Activated naive CD4-positive, alpha-beta T cell treated with Interleukin-2 at 50 U/mL for 16 hours (primary cell): ENCODE measurements at regions not wholly inside any gene's neighbourhood (a gene's known extent, or its start where the extent isn't known, plus 50 kb on each side); places are given as distances from the start of the nearest gene placed in this dataset.
"Not testable (repeated sequence)": the region's sequence is repeated elsewhere in the genome, so short reads cannot be mapped to it uniquely, and the experiment has no call there.

Source experiments
- DNase-seq: peaks from one replicate; pipeline ENCODE4 v3.0.0-alpha.2; 2020

- no peak for DNase-seq
Measured at GRCh38 chr1:229710746-229711145, 84.7 kb downstream of the URB2 start.

- DNase-seq, result no peak
Measured at GRCh38 chr1:229714306-229714705, 88.3 kb downstream of the URB2 start.

- peak; percentile 62 for DNase-seq
Measured at GRCh38 chr1:229714964-229715603, 89.0 kb downstream of the URB2 start.

- no peak for DNase-seq
Measured at GRCh38 chr1:229716069-229716468, 90.0 kb downstream of the URB2 start.

GRCh38 chr1:229716704-229717103, 90.7 kb downstream of the URB2 start:
- no peak for DNase-seq

DNA sequence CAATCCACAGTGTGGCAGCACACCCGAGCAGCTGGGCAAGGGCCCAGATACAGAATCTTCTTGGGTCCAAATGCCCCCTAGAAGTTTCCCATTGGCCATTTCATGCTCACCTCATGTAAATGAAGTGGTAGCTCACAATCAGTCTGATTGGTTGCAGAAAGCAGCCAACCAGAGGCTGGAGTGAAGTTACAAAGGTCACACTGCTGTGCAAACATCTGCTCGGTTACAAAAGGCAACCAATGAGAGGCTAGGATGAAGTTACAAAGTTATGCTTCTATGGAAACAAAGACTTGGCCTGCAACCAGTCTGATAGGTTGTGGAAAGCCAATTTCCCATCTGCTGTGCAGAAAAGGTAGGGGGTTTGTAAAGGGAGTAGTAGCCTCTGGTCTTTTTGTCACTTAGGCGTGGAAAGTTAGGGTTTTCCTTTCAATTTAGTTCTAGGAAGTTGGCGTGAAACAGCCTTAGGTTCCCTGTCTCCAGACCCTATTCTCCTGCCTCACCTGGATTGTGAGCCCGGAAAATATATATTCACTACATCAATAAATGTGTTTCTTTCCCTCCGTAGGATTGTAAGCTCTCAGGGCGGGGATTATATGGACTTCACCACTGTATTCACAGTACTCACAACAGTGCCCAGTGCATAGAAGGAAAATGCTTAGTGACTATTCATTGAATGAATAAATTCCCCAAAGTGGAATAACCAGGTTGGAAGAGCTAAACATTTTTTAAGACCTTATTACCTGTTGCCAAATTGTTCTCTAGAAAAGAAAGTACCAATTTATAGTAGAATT, 91.9 kb downstream of the URB2 start:
- no peak for DNase-seq

DNA sequence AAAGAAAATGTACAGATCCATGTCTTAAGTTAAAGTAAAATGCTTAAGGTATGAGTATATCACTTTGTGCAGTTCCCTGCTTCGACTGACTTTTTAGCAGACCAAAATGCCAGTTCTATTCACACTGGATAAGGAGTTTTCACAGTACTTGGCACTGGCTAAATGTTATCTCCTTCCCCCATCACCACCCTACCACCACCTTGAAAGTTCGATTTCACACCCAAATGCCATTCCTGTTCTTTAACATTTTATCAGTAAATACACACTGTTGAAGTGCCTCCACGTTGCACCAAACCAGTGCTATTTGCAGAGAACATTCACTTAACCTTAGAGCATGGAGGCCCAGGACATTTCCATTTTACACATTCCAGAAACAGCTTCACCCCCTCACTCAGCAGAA, 100.0 kb downstream of the URB2 start:
- DNase-seq, result no peak

DNA sequence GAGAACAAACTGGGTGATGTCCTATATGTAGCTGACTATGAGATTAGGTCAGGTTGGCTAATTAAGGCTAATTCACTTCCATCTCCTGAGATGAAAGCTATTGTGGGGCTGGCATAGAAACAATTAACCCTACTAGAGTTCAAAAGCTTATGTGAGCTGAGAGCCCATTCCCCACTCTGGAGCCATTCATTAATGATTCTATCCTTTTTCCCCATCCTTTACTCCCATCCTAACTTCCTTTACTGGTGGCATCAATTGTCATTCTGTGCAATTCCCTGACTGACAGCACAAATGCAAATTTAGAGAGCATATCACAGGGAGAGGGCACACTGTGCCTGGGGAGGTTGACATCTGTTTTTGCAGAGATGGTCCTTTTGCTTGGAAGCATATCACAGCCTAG, 103.9 kb downstream of the URB2 start:
- no peak for DNase-seq

DNA sequence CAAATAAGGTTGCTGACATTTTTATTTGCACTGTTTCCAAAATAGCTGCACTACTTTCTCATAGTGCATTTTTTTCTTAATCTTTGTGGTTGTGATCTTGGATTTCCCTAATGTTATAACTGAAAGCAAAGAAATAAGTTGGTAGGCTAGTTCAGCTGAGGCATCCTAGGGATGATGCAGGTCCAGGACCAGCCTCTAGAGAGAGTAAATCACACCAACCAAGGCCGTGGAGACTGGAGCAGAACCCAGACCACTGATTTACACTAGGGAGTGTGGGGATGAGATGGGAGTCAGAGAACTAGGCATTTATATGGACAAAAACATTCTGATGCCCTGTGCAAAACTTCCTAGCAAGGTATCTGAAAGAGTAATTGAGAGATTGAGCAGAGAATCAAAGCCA, 104.5 kb downstream of the URB2 start:
- DNase-seq, result no peak

GRCh38 chr1:229732061-229732460, 106.0 kb downstream of the URB2 start:
- DNase-seq, result no peak

GRCh38 chr1:229736376-229736775, 110.3 kb downstream of the URB2 start:
- no peak for DNase-seq

DNA sequence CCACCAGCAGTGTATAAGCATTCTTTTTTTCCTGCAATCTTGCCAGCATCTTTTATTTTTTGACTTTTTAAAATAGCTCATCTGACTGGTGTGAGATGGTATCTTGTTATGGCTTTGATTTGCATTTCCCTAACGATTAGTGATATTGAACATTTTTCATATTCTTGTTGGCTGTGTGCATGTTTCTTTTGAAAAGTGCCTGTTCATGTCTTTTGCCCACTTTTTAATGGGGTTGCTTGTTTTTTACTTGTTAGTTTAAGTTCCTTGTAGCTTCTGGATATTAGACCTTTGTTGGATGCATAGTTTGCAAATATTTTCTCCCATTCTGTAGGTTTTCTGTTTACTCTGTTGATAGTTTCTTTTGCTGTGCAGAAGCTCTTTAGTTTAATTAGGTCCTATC, 116.6 kb downstream of the URB2 start:
- not testable (repeated sequence) for DNase-seq

DNA sequence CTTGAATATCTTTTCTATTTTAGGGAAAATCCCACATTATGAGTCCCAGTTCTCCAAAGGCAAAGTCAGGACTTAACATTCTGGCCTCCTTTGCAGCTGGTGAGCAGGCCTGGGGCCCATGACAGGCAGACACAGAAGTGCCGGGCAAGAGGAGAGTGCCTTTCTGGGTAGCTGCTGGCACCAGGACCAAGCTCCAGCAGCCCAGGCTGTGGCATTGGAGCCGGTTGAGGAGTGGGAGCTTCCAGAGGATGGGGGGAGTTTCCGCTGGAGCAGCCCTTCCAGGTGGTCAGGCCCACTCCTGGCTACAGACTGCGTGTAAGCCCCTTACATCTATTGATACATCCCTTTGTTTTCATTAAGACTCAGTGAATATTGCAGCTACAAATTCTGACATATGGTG, 123.9 kb downstream of the URB2 start:
- no peak for DNase-seq

- no peak for DNase-seq
Measured at GRCh38 chr1:229751610-229752009, 125.6 kb downstream of the URB2 start.

DNA sequence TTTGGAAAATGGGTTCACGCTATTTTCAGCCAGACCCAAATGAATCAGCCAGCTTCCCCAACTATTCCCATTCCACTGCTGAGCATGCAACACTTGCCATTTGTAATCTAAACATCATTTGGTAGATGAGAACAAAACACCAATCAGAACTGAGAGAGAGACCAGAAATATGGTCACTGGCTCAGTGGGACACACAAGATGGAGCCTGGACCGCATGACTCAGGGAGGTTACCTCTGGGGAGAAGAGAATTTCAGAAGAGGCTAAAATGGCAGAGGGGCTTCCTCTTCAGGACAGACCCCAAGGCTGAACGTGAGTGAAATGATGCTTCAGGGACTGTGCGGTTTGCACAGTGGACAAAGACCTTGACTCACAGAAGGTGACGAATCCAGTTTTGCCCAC, 126.6 kb downstream of the URB2 start:
- DNase-seq, result no peak

- no peak for DNase-seq
Measured at GRCh38 chr1:229753764-229754551, 127.9 kb downstream of the URB2 start.

GRCh38 chr1:229756666-229757065, 130.6 kb downstream of the URB2 start:
- no peak for DNase-seq

DNA sequence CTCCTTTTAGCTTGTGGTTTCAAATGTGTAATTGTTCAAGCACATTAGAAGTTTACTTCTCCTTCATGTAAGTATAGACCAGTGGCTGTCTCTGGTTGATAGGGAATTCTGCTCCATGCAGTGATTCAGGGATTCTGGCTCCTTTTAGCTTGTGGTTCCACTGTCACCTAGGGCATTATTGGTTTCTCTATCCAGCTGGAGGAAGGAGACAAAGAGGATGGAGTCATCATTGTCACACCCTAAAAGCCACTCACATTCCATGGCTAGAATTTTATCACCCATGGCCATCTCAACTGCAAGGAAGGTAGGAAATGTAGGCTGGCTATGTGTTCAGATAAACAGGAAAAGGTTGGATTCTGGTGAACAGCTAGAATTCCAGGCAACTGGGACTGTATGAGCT, 131.2 kb downstream of the URB2 start:
- no peak for DNase-seq

DNA sequence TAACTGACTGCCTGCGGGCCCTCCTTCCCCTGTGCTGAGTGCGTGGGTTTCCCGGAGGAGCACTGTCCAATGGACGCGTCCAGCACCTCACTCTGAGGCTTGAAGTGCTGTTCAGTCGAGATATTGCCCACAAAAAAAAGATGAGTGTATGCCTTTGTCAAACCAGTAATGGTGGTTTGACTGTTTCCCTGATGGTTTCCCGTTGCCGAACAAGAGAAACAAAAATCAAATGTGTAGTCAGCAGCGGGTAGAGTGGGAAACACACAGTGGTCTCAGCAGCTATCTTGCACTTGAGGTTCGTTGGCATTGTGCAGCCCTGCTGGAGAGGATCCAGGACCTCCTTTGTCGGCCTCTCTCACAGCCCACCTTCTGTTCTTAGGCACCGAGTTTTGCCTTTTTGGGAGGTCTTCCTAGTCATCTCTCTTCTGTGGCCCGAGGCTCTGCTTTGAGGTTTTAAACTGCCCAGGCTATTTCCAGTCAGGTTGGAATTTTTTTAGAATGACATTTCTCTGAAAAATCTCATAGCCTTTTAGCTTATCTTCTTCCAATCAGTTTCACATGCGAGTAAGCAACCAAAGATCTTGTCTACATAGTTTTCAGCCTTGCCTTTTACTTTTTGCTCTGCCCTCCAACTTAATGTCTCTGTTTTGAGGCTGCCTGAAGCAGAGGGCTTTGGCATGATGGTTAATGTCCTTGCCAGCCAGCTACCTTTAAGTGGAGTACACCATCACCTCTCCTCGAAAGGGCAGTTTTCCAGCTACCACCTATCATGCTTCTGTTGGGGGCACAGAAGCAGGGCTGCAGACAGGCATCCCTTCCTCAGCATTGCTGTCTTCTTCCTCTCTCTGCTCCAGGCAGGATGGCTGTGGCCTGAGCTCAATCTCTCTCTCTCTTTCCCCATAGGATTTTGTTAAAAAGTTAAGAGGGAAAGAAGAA, 132.3 kb downstream of the URB2 start:
- no peak for DNase-seq

DNA sequence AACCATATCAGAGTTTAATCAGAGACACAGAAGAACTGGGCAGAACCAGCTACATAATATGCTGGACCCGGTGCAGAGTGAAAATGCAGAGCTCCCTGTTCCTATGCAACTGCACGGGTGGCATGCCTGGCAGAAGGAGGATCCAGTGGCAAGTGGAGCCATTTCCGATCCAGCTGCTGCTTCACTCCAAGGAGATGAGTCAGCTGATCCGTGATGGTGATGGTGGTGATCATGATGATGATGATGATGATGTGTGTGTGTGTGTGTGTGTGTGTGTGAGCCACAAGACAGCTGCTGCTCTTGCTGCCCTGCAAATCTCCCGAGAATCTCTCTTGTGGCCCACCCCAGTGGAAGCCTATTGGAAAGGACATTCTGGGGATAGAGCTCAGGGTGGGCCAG, 133.0 kb downstream of the URB2 start:
- DNase-seq, result no peak

DNA sequence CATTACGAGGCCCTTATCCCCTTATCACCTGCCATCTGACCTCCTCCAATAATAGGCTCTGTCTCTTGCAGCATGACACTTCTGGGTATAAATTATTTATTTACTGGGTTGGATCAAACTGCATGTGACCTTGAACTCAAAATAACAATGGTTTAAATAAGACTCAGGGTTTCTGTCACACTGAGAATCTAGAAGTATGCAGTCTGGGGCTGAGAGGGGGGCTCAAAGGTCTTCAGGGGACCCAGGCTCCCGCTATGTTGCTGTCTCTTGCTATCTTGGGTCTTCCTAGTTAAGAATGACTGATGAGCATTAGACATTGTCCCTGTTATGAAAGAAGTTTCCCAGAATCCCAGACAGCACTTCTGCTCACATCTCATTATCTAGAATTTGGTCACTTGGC, 133.5 kb downstream of the URB2 start:
- DNase-seq, result no peak

DNA sequence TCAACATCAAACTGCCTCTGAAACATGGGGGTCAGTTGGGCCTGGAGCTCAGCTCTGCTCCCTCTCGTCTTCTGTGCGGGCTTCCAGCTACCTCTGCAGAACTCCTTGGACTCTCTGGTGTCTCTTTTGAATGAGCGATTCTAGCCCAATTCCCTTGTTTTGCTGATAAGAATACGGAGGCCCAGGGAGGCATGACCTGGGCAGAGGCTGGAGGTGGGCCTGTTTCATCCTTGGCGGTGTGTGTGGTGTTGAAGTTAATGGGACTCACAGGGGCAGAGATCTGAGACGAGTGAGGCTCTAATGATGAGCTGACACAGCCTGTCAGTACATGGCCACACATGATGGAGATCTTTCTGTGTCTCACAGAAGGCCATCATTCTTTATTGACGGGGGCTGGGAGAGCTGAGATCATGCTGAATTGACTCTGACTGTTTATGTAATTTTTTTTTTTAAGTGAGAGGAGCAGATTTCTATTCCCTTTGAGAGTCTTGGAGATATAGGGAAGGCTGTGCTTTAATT, 134.5 kb downstream of the URB2 start:
- DNase-seq, result no peak

GRCh38 chr1:229762891-229763290, 136.8 kb downstream of the URB2 start:
- no peak for DNase-seq
